Thyroid gland (tissue), 4 donors: ENCODE measurements at regions not wholly inside any gene's neighbourhood (a gene's known extent, or its start where the extent isn't known, plus 50 kb on each side); places are given as distances from the start of the nearest gene placed in this dataset.

Experiments
- DNase-seq, 2 donors: peaks; one replicate each; pipeline ENCODE4 v3.0.0-alpha.2; 2019
- H3K27ac ChIP-seq, 3 donors: fragments of 200-600 bp; sonication (generic); 1 replicate in 2 of 3; 2 replicates in 1 of 3; pipeline ENCODE4 v1.5.1; 2016 to 2019; ENCODE audit warnings: mild to moderate bottlenecking in 1 of 3, moderate library complexity in 1 of 3
- H3K27me3 ChIP-seq: fragments of 200-600 bp; sonication (generic); one replicate; pipeline ENCODE4 v1.5.1; 2019
- H3K36me3 ChIP-seq, 2 donors: fragments of 200-600 bp; sonication (generic); one replicate each; pipeline ENCODE4 v1.5.1; 2016 to 2019
- H3K4me1 ChIP-seq, 2 donors: fragments of 200-600 bp; sonication (generic); one replicate each; pipeline ENCODE4 v1.5.1; 2017 to 2019
- H3K4me3 ChIP-seq, 3 donors: fragments of 200-600 bp; sonication (generic); replicated peaks in 1 of 3; 1 replicate in 2 of 3; 2 replicates in 1 of 3; pipeline ENCODE4 v1.5.1; 2016; ENCODE audit warnings: mild to moderate bottlenecking in 1 of 3
- H3K9me3 ChIP-seq: fragments of 200-600 bp; sonication (generic); one replicate; pipeline ENCODE4 v1.5.1; 2017
- CTCF ChIP-seq, 6 experiments: fragments of 200-600 bp in 3 of 6; fragments of 450-650 bp in 3 of 6; sonication (generic) in 3 of 6; IDR thresholded peaks; one replicate each; pipeline ENCODE4 v1.5.1; 2016 to 2019; ENCODE audit warnings: antibody characterized with exemption in 6 of 6, mild to moderate bottlenecking in 2 of 6, inconsistent platforms in 1 of 6, moderate library complexity in 1 of 6
- POLR2A ChIP-seq, 2 donors: fragments of 450-650 bp; IDR thresholded peaks; one replicate each; pipeline ENCODE4 v1.6.1; 2017; ENCODE audit warnings: antibody characterized with exemption in 2 of 2, mild to moderate bottlenecking in 2 of 2, moderate library complexity in 1 of 2
- WGBS, 2 donors: methylation state at CpG; one replicate each; pipeline ENCODE4 v1.1.5; 2017; 5-methylcytosine and 5-hydroxymethylcytosine counted together
- intact Hi-C: fragments of 100-400 bp; cut with DNase I; formaldehyde crosslinking; loops from one replicate; pipeline ENCODE4 v1.15.1; 2023

GRCh38 chr5:20574576-20574975 is 586.6 kb upstream of the CDH18 start:
- H3K9me3 ChIP-seq: no peaks in the 10 kb centered on the region
- intact Hi-C loops: no loop called here
- no peak for TF ChIP-seq POLR2A (IDR thresholded peaks at IDR 0.05)
- no peak for TF ChIP-seq CTCF (IDR thresholded peaks at IDR 0.05)
- WGBS, 2 donors: 95 to 96% methylated on average over 4 of the region's 4 CpGs
- H3K36me3 ChIP-seq: no peaks in the 10 kb centered on the region
- no peak for DNase-seq
- no peaks in the 10 kb centered on the region for H3K4me1 ChIP-seq
- no peaks in the 10 kb centered on the region for H3K27me3 ChIP-seq
- H3K4me3 ChIP-seq: no peak overlapping the region
- H3K27ac ChIP-seq: no peak overlapping the region

- no peak for DNase-seq
- intact Hi-C loops: no loop called here
- Histone ChIP-seq H3K9me3 (no peaks in the 10 kb centered on the region), H3K4me1 (no peaks in the 10 kb centered on the region), H3K27ac (no peak overlapping the region), H3K4me3 (no peak overlapping the region), H3K27me3 (no peaks in the 10 kb centered on the region), H3K36me3 (no peaks in the 10 kb centered on the region)
- TF ChIP-seq POLR2A (IDR thresholded peaks at IDR 0.05) (no peak), CTCF (IDR thresholded peaks at IDR 0.05) (no peak)
Measured at GRCh38 chr5:20572614-20573013, 584.6 kb upstream of the CDH18 start.

- Histone ChIP-seq H3K4me1 (no peaks in the 10 kb centered on the region), H3K4me3 (no peak overlapping the region), H3K27me3 (no peaks in the 10 kb centered on the region), H3K9me3 (no peaks in the 10 kb centered on the region), H3K36me3 (no peaks in the 10 kb centered on the region), H3K27ac (no peak overlapping the region)
- intact Hi-C loops: no loop called here
- no peak for TF ChIP-seq POLR2A (IDR thresholded peaks at IDR 0.05)
- no peak for TF ChIP-seq CTCF (IDR thresholded peaks at IDR 0.05)
- DNase-seq: no peak
Measured at GRCh38 chr5:20570486-20570885, 582.5 kb upstream of the CDH18 start.

- TF ChIP-seq CTCF (IDR thresholded peaks at IDR 0.05): no peak
- intact Hi-C loops: no loop called here
- H3K27ac ChIP-seq: no peak overlapping the region
- no peaks in the 10 kb centered on the region for H3K9me3 ChIP-seq
- no peak overlapping the region for H3K4me3 ChIP-seq
- no peaks in the 10 kb centered on the region for H3K4me1 ChIP-seq
- no peaks in the 10 kb centered on the region for H3K36me3 ChIP-seq
- WGBS, 2 donors: 92 to 93% methylated on average over 4 of the region's 4 CpGs
- no peak for DNase-seq
- no peaks in the 10 kb centered on the region for H3K27me3 ChIP-seq
Measured at GRCh38 chr5:20562544-20562943, 574.5 kb upstream of the CDH18 start.

GRCh38 chr5:20559845-20560244 is 571.8 kb upstream of the CDH18 start:
- H3K4me1 ChIP-seq: no peaks in the 10 kb centered on the region
- H3K9me3 ChIP-seq: no peaks in the 10 kb centered on the region
- DNase-seq: no peak
- H3K36me3 ChIP-seq: no peaks in the 10 kb centered on the region
- H3K4me3 ChIP-seq: no peak overlapping the region
- intact Hi-C loops: no loop called here
- TF ChIP-seq POLR2A (IDR thresholded peaks at IDR 0.05): no peak
- TF ChIP-seq CTCF (IDR thresholded peaks at IDR 0.05): no peak
- no peaks in the 10 kb centered on the region for H3K27me3 ChIP-seq
- no peak overlapping the region for H3K27ac ChIP-seq
- WGBS, 2 donors: 62 to 63% methylated on average over 3 of the region's 3 CpGs
